ENCODE measurements at regions not wholly inside any gene's neighbourhood (a gene's known extent, or its start where the extent isn't known, plus 50 kb on each side); places are given as distances from the start of the nearest gene placed in this dataset.
"Not testable (repeated sequence)": the region's sequence is repeated elsewhere in the genome, so short reads cannot be mapped to it uniquely, and the experiment has no call there.

DNA sequence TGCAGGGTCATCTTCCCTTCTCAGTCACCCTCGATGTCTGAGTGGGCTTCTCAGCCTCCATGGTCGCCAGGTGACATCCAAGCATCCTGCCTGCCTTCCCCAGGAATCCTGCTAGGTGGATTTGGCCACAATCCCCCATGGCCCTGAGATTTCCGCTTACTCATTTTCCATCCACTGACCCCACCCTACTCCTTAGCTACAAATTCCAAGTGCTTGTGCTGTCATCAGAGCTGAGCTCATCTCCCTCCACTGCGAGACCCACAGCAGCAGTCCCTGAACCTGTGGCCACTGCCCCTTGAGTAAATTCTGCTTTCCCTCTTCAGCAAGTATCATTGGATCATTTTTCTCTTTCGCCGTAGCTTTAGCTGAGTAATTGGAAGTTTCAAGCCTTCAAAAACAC lies 90.5 kb upstream of the ANKRD10 start:
- no peak for DNase-seq

GRCh38 chr13:111004444-111004843 lies 89.6 kb upstream of the ANKRD10 start:
- no peak for DNase-seq

GRCh38 chr13:111001636-111002035 lies 86.8 kb upstream of the ANKRD10 start:
- DNase-seq, result no peak

DNA sequence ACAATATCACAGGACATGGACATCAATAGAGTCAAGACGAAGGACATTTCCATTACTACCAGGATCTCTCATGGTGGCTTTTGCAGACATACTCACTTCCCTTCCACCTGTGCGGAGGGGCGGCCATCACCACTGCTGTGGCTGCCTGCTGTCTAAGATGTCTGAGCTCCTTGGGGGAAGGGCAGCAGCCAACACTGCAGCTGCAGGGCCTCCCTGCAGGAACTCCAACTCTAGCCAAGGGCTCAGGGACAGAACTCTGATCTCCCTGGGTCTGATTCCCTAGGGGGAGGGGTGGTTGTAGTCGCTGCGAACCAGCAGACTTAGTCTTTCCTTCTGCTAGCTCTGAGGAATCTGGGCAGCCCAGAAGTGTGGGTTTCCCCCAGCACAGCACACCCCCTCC lies 78.9 kb upstream of the ANKRD10 start:
- DNase-seq, result no peak

DNA sequence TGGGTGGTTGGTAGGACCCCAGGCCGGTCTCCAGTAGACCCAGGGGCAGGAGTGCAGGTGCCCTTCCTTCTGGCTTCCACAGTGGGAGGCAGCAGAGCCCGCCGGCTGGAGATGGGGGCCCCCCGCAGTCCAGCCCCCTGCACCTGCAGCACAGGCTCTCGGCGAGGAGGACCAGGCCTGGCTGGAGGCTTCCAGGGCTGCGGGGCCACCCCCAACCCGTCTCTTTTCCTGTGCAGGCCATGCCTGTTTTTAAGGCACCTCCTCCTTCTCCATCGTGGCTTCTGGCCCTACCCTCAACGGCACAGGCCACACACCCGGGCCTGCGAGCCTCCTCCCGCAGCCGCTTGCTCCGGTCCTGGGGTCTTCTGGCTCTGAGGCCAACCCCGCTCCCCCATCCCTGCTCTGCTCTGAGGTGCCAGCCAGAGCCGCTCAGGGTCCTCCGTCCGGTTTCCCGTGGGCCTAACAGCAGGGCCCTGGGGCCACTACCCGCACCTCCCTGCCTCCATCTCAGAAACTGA lies 77.2 kb upstream of the ANKRD10 start:
- DNase-seq, result no peak

GRCh38 chr13:110989331-110989730 lies 74.5 kb upstream of the ANKRD10 start:
- no peak for DNase-seq

DNA sequence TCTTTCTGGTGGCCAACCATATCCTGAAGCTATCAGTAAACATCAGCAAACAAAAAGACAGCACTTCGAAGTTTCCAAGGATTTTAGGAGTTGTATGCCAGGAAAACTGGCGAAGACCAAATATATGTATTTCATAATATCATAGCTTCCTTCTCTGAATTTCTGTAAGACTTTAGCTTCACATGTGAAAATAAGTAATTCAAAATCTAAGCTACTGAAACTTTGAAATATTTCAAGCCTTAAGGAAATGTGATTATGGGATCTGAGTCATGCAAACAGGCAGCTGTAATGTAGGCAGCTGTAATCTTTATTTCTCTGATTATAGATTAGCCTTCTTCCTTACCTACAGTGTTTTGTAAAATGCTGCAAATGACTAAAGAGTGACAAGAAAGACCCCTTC lies 70.7 kb upstream of the ANKRD10 start:
- no peak for DNase-seq

- DNase-seq, result no peak
Observed at GRCh38 chr13:110984798-110985197, 69.9 kb upstream of the ANKRD10 start.

DNA sequence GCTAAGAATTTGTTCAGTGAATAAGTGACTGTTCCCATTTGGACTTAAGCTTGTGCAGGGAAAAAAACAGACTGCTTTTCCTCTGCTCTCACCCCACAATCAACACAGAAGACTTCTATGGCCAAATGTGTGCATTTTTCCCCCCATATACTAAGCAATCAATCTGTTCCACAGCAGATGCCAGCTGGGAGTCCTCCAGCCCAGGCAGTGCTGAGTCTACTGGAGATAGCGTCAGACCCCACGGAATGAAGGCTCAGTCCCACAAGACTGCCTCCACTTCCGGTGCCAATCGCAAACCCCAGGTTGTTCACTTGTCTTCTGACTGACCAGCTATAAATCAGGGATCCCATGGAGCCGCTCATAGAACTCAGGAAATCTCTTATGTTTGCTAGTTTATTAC lies 69.5 kb upstream of the ANKRD10 start:
- no peak for DNase-seq

DNA sequence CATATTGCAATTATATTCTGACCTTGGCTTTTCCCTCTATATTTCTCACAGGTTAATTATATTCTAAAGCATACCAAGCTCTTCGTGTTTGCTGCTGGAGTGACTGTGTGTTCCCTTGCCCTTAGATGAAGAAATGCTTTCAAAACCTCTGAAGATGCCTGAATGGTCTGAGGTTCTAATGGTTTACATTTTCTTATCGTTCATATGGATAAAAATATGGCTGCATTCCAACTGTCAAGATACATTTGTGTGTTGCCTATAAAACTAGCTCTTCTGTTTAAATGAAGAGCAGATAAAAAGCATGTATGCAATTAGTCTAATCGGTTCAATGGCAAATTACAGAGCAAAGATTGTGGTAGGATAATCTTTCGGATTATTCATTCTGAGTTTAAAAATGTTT lies 68.4 kb upstream of the ANKRD10 start:
- no peak for DNase-seq

GRCh38 chr13:110981379-110981778 lies 66.5 kb upstream of the ANKRD10 start:
- DNase-seq, result no peak

DNA sequence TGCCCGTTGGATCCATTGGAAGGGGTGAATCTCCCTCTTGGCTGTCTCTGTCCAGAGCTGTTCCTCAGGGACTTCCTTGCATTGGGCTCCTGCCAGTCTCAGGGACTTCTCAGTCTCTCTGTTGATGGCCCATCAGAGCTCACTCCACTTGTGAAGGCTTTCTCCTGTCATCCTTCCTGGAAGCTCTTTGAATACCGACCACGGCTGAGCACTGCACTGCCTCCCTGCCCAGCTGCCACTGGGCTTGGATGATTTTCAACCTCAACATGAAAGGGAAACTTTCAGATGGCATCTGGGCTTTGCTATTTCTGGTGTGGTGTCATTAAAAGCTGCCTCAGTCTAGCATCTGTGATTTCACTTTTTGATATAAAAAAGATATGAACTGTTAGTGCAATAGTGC lies 66.1 kb upstream of the ANKRD10 start:
- DNase-seq, result no peak

GRCh38 chr13:110979149-110979548 lies 64.3 kb upstream of the ANKRD10 start:
- DNase-seq, result not testable (repeated sequence)

GRCh38 chr13:110978390-110978789 lies 63.5 kb upstream of the ANKRD10 start:
- no peak for DNase-seq

DNA sequence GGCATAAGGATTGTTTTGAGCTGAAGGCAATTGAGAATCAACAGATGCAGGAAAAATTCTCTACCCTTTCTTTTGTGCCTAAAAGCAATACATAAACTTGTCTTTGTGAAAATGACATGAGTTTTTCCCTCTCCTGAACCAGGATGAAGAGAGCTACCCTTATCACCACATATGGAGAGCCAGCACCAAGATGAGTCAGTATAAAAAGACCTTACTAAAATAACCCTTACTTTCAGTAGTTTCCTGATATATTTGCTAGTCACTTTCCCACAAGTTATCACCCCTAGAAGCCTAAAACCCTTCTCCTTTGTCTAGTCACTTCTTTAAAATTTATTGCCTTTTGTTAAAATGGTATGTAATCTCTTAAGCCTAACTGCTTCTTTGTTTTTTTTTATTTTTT lies 61.9 kb upstream of the ANKRD10 start:
- no peak for DNase-seq

- no peak for DNase-seq
Observed at GRCh38 chr13:110973007-110973700, 58.3 kb upstream of the ANKRD10 start.

DNA sequence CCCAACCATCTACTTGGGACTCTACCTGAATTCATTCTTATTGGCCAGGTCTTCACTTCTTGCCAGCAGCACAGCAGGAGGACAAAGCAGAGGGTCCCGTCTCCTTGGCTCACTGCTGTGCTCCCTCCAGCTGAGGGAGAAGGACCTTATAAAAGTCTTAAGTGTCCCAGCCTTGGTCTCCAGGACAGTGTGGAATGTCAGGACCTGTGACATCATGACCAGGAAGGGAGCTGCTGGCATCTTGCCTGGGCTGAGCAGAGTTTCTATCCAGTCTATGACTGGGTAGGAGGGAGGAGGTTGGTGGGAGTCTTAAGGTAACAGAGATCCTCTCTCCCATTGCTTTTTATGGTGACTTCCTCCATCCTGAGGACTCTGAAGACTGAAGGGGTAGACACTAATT lies 56.6 kb upstream of the ANKRD10 start:
- no peak for DNase-seq

- DNase-seq, result not testable (repeated sequence)
Observed at GRCh38 chr13:110967156-110967855, 52.4 kb upstream of the ANKRD10 start.

DNA sequence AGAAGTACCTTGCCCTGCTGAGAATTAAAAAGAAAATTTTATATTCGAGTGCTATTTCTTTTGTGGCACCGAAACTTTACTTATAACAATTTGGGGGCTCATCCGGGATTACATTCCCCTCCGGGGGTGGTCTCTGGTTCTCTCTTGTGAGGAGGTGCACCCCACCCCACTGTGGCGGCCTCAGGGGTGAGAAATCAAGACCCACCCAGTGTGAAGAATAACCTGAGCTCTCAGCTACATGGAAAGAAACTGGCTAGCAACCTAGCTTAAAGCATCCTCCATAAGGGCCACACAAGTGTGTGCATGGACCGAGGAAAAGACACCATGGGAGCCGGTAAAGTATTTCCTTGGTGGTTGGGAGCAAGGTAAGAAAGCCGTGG lies 50.9 kb upstream of the ANKRD10 start:
- DNase-seq, result no peak

- DNase-seq, result no peak
Observed at GRCh38 chr13:110965038-110965754, 50.3 kb upstream of the ANKRD10 start.
